ENCODE measurements at regions not wholly inside any gene's neighbourhood (a gene's known extent, or its start where the extent isn't known, plus 50 kb on each side); places are given as distances from the start of the nearest gene placed in this dataset.

DNA sequence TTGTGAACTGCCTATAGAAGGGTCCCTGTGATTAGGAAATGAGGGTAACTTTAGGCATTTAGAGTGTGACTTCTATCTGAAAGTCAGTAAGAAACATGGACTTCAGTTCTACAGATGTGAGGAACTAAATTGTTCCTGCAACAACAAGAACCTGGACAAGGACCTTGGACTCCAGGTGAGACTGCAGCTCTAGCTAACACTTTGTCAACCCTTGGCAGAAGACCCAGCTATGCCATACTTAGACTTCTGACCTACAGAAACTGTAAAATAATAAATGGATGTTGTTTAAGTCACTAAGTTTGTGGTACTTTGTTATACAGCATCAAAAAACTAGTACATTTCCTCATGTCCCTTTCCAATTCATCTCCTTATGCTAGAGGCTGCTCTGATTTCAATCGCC, 580.8 kb downstream of the IQCM start:
- Histone ChIP-seq H3K79me2 (ENCODE audit: insufficient read depth, low read length) (no peaks in the 10 kb centered on the region), H2AFZ (ENCODE audit: low read length) (no peak overlapping the region), H3K4me3 (replicated peaks in 1 of 3; ENCODE audit: insufficient read depth in 1 of 3, low read depth in 2 of 3, low read length in 3 of 3) (no peak overlapping the region), H3K36me3 (replicated peaks in 1 of 2; ENCODE audit: control insufficient read depth in 1 of 2, insufficient read depth in 2 of 2, low read length in 2 of 2) (no peaks in the 10 kb centered on the region), H3K9me3 (ENCODE audit: low read length) (peaks cover 47% of the 10 kb centered on the region), H3K27me3 (ENCODE audit: control insufficient read depth in 1 of 2, insufficient read depth in 2 of 2, low read length in 2 of 2) (no peaks in the 10 kb centered on the region), H3K27ac (ENCODE audit: extremely low read length, insufficient read depth, low read length) (no peak overlapping the region), H4K20me1 (ENCODE audit: insufficient read depth, low read length) (no peaks in the 10 kb centered on the region), H3K4me2 (ENCODE audit: low read depth, low read length) (no peak overlapping the region), H3K9ac (ENCODE audit: insufficient read depth, low read depth, low read length) (no peak overlapping the region), H3K4me1 (ENCODE audit: insufficient read depth, low read length) (no peaks in the 10 kb centered on the region)
- no peak for DNase-seq (ENCODE audit: low spot score)
- POLR2A ChIA-PET, result no interaction called here
- CTCF ChIA-PET (ENCODE audit: low intra/inter-chr PET ratio, low total read pairs), result no interaction called here
- in situ Hi-C loops (cut with HindIII; ENCODE audit: extremely low pct_ligation_motif_present, low pct_unique_long_range_greater_than_20kb), result no loop called here
- no TSS peak for BruUV-seq (replicated peaks)
- no peak for ATAC-seq
- intact Hi-C loops (cut with micrococcal nuclease; ENCODE audit: unreplicated experiment), result no loop called here
- 91% methylated on average over 1 of the region's 1 CpG for WGBS (ENCODE audit: low lambda C conversion rate)
- FAIRE-seq, result no peak
- TF ChIP-seq NAIF1 (CRISPR knock-in tag; IDR thresholded peaks at IDR 0.05; ENCODE audit: borderline replicate concordance) (no peak), SALL2 (CRISPR knock-in tag; IDR thresholded peaks at IDR 0.05) (no peak), TBX3 (IDR thresholded peaks at IDR 0.05; ENCODE audit: borderline replicate concordance) (no peak), ZFAT (CRISPR knock-in tag; conservative IDR thresholded peaks at IDR 0.05) (no peak), ELF3 (CRISPR knock-in tag; IDR thresholded peaks at IDR 0.05) (no peak), MIXL1 (CRISPR knock-in tag; IDR thresholded peaks at IDR 0.05) (no peak), CCAR2 (optimal IDR thresholded peaks at IDR 0.05; ENCODE audit: low read depth, low read length) (no peak), HDAC1 (CRISPR knock-in tag; IDR thresholded peaks at IDR 0.05) (no peak), ZNF672 (CRISPR knock-in tag; IDR thresholded peaks at IDR 0.05) (no peak)
- TF ChIP-seq, protein P1, sequence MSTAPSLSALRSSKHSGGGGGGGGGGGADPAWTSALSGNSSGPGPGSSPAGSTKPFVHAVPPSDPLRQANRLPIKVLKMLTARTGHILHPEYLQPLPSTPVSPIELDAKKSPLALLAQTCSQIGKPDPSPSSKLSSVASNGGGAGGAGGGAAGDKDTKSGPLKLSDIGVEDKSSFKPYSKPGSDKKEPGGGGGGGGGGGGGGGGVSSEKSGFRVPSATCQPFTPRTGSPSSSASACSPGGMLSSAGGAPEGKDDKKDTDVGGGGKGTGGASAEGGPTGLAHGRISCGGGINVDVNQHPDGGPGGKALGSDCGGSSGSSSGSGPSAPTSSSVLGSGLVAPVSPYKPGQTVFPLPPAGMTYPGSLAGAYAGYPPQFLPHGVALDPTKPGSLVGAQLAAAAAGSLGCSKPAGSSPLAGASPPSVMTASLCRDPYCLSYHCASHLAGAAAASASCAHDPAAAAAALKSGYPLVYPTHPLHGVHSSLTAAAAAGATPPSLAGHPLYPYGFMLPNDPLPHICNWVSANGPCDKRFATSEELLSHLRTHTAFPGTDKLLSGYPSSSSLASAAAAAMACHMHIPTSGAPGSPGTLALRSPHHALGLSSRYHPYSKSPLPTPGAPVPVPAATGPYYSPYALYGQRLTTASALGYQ (CRISPR knock-in tag; IDR thresholded peaks at IDR 0.05), result no peak
- TF ChIP-seq, protein P2, sequence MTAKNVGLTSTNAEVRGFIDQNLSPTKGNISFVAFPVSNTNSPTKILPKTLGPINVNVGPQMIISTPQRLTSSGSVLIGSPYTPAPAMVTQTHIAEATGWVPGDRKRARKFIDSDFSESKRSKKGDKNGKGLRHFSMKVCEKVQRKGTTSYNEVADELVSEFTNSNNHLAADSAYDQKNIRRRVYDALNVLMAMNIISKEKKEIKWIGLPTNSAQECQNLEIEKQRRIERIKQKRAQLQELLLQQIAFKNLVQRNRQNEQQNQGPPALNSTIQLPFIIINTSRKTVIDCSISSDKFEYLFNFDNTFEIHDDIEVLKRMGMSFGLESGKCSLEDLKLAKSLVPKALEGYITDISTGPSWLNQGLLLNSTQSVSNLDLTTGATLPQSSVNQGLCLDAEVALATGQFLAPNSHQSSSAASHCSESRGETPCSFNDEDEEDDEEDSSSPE (CRISPR knock-in tag; IDR thresholded peaks at IDR 0.05), result no peak
- TF ChIP-seq, protein P3, sequence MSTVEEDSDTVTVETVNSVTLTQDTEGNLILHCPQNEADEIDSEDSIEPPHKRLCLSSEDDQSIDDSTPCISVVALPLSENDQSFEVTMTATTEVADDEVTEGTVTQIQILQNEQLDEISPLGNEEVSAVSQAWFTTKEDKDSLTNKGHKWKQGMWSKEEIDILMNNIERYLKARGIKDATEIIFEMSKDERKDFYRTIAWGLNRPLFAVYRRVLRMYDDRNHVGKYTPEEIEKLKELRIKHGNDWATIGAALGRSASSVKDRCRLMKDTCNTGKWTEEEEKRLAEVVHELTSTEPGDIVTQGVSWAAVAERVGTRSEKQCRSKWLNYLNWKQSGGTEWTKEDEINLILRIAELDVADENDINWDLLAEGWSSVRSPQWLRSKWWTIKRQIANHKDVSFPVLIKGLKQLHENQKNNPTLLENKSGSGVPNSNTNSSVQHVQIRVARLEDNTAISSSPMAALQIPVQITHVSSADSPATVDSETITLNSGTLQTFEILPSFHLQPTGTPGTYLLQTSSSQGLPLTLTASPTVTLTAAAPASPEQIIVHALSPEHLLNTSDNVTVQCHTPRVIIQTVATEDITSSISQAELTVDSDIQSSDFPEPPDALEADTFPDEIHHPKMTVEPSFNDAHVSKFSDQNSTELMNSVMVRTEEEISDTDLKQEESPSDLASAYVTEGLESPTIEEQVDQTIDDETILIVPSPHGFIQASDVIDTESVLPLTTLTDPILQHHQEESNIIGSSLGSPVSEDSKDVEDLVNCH (CRISPR knock-in tag; IDR thresholded peaks at IDR 0.05), result no peak
- TF ChIP-seq, protein P4, sequence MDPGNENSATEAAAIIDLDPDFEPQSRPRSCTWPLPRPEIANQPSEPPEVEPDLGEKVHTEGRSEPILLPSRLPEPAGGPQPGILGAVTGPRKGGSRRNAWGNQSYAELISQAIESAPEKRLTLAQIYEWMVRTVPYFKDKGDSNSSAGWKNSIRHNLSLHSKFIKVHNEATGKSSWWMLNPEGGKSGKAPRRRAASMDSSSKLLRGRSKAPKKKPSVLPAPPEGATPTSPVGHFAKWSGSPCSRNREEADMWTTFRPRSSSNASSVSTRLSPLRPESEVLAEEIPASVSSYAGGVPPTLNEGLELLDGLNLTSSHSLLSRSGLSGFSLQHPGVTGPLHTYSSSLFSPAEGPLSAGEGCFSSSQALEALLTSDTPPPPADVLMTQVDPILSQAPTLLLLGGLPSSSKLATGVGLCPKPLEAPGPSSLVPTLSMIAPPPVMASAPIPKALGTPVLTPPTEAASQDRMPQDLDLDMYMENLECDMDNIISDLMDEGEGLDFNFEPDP (CRISPR knock-in tag; conservative IDR thresholded peaks at IDR 0.05), result no peak
- TF ChIP-seq, protein P5, sequence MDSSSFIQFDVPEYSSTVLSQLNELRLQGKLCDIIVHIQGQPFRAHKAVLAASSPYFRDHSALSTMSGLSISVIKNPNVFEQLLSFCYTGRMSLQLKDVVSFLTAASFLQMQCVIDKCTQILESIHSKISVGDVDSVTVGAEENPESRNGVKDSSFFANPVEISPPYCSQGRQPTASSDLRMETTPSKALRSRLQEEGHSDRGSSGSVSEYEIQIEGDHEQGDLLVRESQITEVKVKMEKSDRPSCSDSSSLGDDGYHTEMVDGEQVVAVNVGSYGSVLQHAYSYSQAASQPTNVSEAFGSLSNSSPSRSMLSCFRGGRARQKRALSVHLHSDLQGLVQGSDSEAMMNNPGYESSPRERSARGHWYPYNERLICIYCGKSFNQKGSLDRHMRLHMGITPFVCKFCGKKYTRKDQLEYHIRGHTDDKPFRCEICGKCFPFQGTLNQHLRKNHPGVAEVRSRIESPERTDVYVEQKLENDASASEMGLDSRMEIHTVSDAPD (CRISPR knock-in tag; IDR thresholded peaks at IDR 0.05), result no peak

Measured in HepG2 (cell line).